ENCODE measurements at regions not wholly inside any gene's neighbourhood (a gene's known extent, or its start where the extent isn't known, plus 50 kb on each side); places are given as distances from the start of the nearest gene placed in this dataset.

GRCh38 chr7:97573065-97573464 is 158.8 kb upstream of the TAC1 start:
- DNase-seq (no peak), ATAC-seq (no peak)
- no peak for TF ChIP-seq CTCF (IDR thresholded peaks at IDR 0.05)
- Histone ChIP-seq H3K4me3 (no peak overlapping the region), H3K36me3 (ENCODE audit: low read depth) (no peaks in the 10 kb centered on the region), H3K4me1 (ENCODE audit: low read depth) (no peaks in the 10 kb centered on the region), H3K9me3 (no peaks in the 10 kb centered on the region)
- intact Hi-C loops (cut with DNase I, micrococcal nuclease) = no loop called here

GRCh38 chr7:97576043-97576442 is 155.8 kb upstream of the TAC1 start:
- no peak for TF ChIP-seq CTCF (IDR thresholded peaks at IDR 0.05)
- Histone ChIP-seq H3K36me3 (ENCODE audit: low read depth) (no peaks in the 10 kb centered on the region), H3K4me1 (ENCODE audit: low read depth) (no peaks in the 10 kb centered on the region), H3K4me3 (no peak overlapping the region), H3K9me3 (no peaks in the 10 kb centered on the region)
- ATAC-seq (no peak), DNase-seq (no peak)
- intact Hi-C loops (cut with DNase I, micrococcal nuclease) = no loop called here

- H3K36me3 ChIP-seq (ENCODE audit: low read depth) = no peaks in the 10 kb centered on the region
- H3K4me1 ChIP-seq (ENCODE audit: low read depth) = no peaks in the 10 kb centered on the region
- no peak for ATAC-seq
- TF ChIP-seq CTCF (IDR thresholded peaks at IDR 0.05) = no peak
- intact Hi-C loops (cut with DNase I, micrococcal nuclease) = no loop called here
- DNase-seq = no peak
- no peaks in the 10 kb centered on the region for H3K9me3 ChIP-seq
- no peak overlapping the region for H3K4me3 ChIP-seq
Observed at GRCh38 chr7:97578225-97578624, 153.7 kb upstream of the TAC1 start.

- ATAC-seq (no peak), DNase-seq (no peak)
- no peaks in the 10 kb centered on the region for H3K9me3 ChIP-seq
- no peak overlapping the region for H3K4me3 ChIP-seq
- H3K36me3 ChIP-seq (ENCODE audit: low read depth) = no peaks in the 10 kb centered on the region
- TF ChIP-seq CTCF (IDR thresholded peaks at IDR 0.05) = no peak
- intact Hi-C loops (cut with DNase I, micrococcal nuclease) = no loop called here
- H3K4me1 ChIP-seq (ENCODE audit: low read depth) = no peaks in the 10 kb centered on the region
Observed at GRCh38 chr7:97580205-97580604, 151.7 kb upstream of the TAC1 start.

GRCh38 chr7:97595439-97595838 is 136.4 kb upstream of the TAC1 start:
- intact Hi-C loops (cut with DNase I, micrococcal nuclease) = no loop called here
- Histone ChIP-seq H3K4me3 (no peak overlapping the region), H3K36me3 (ENCODE audit: low read depth) (no peaks in the 10 kb centered on the region), H3K4me1 (ENCODE audit: low read depth) (peaks cover 7% of the 10 kb centered on the region), H3K9me3 (no peaks in the 10 kb centered on the region)
- ATAC-seq = peak; percentile 52
- no peak for DNase-seq
- no peak for TF ChIP-seq CTCF (IDR thresholded peaks at IDR 0.05)

- no peak for TF ChIP-seq CTCF (IDR thresholded peaks at IDR 0.05)
- Histone ChIP-seq H3K36me3 (ENCODE audit: low read depth) (no peaks in the 10 kb centered on the region), H3K9me3 (no peaks in the 10 kb centered on the region), H3K4me3 (no peak overlapping the region), H3K4me1 (ENCODE audit: low read depth) (no peaks in the 10 kb centered on the region)
- ATAC-seq (no peak), DNase-seq (no peak)
- intact Hi-C loops (cut with DNase I, micrococcal nuclease) = no loop called here
Observed at GRCh38 chr7:97601931-97602457, 129.9 kb upstream of the TAC1 start.

Measured in mucosa of descending colon (tissue), 3 donors.